GM12891 (cell line): ENCODE measurements at regions not wholly inside any gene's neighbourhood (a gene's known extent, or its start where the extent isn't known, plus 50 kb on each side); places are given as distances from the start of the nearest gene placed in this dataset.

Source experiments
- PAX5 ChIP-seq: IDR thresholded peaks from 2 replicates; pipeline ENCODE4 v1.6.1; 2011; ENCODE audit warnings: low read length, moderate library complexity, mild to moderate bottlenecking; ENCODE audit not compliant: insufficient read depth, severe bottlenecking
- POLR2A ChIP-seq: IDR thresholded peaks from 2 replicates; pipeline ENCODE4 v1.6.1; 2011; ENCODE audit warnings: low read depth, low read length, control low read depth
- POLR2AphosphoS5 ChIP-seq: IDR thresholded peaks from 2 replicates; pipeline ENCODE4 v1.6.1; 2011; ENCODE audit warnings: low read depth, low read length, control low read depth
- TAF1 ChIP-seq: IDR thresholded peaks from 2 replicates; pipeline ENCODE4 v1.6.1; 2011; ENCODE audit warnings: low read depth, low read length, control low read depth

DNA sequence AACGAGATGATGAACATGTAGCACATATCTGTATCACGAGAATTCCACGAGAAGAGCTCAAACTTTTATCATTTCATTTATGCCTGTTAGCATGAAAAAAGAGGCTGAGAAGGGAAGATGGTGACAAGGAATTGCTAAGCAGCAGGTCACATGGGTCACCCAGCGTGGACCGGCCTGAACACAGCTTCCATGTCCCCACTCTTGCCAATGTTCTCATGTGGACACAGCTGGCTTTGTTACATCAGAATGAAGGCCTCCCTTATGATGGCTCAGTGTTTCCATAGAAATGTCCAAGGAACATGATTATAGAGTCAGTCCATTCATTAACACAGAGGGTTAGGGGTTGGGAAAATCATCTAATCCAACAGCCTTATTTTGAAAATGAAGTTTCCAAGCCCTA lies 215.4 kb downstream of the CMPK2 start:
- no peak for TF ChIP-seq TAF1
- TF ChIP-seq POLR2A: no peak
- no peak for TF ChIP-seq POLR2AphosphoS5
- no peak for TF ChIP-seq PAX5
